ENCODE measurements at regions not wholly inside any gene's neighbourhood (a gene's known extent, or its start where the extent isn't known, plus 50 kb on each side); places are given as distances from the start of the nearest gene placed in this dataset.

- intact Hi-C loops (cut with micrococcal nuclease): no loop called here
- TF ChIP-seq CTCF (IDR thresholded peaks at IDR 0.05; ENCODE audit: unreplicated experiment): no peak
- CTCF ChIA-PET: no interaction called here
- DNase-seq (ENCODE audit: unreplicated experiment): no peak
- Mint-ChIP-seq H3K36me3 (ENCODE audit: insufficient read depth, unreplicated experiment) (no peaks in the 10 kb centered on the region), H3K4me1 (ENCODE audit: insufficient read depth, unreplicated experiment) (no peaks in the 10 kb centered on the region), H3K4me3 (ENCODE audit: unreplicated experiment) (no peak overlapping the region), H3K9me3 (ENCODE audit: unreplicated experiment) (peaks cover 12% of the 10 kb centered on the region), H3K27ac (ENCODE audit: low read depth, unreplicated experiment) (no peak overlapping the region), H3K27me3 (ENCODE audit: insufficient read depth, unreplicated experiment) (no peaks in the 10 kb centered on the region)
- BruUV-seq (replicated peaks): no TSS peak
- POLR2A ChIA-PET: no interaction called here
Observed at GRCh38 chrX:872090-872489, 241.5 kb downstream of the SHOX start.

GRCh38 chrX:871626-872025 lies 241.0 kb downstream of the SHOX start:
- no peaks in the 10 kb centered on the region for H3K27me3 Mint-ChIP-seq (ENCODE audit: insufficient read depth, unreplicated experiment)
- H3K27ac Mint-ChIP-seq (ENCODE audit: low read depth, unreplicated experiment): no peak overlapping the region
- no peak for TF ChIP-seq CTCF (IDR thresholded peaks at IDR 0.05; ENCODE audit: unreplicated experiment)
- POLR2A ChIA-PET: no interaction called here
- no peaks in the 10 kb centered on the region for H3K36me3 Mint-ChIP-seq (ENCODE audit: insufficient read depth, unreplicated experiment)
- BruUV-seq (replicated peaks): no TSS peak
- no peak for DNase-seq (ENCODE audit: unreplicated experiment)
- H3K4me1 Mint-ChIP-seq (ENCODE audit: insufficient read depth, unreplicated experiment): no peaks in the 10 kb centered on the region
- H3K9me3 Mint-ChIP-seq (ENCODE audit: unreplicated experiment): peaks cover 8% of the 10 kb centered on the region
- H3K4me3 Mint-ChIP-seq (ENCODE audit: unreplicated experiment): no peak overlapping the region
- intact Hi-C loops (cut with micrococcal nuclease): no loop called here
- CTCF ChIA-PET: no interaction called here

GRCh38 chrX:867966-868647 lies 237.5 kb downstream of the SHOX start:
- Mint-ChIP-seq H3K36me3 (ENCODE audit: insufficient read depth, unreplicated experiment) (no peaks in the 10 kb centered on the region), H3K4me1 (ENCODE audit: insufficient read depth, unreplicated experiment) (no peaks in the 10 kb centered on the region)
- POLR2A ChIA-PET: no interaction called here

GRCh38 chrX:867502-867901 lies 236.9 kb downstream of the SHOX start:
- CTCF ChIA-PET: no interaction called here
- H3K27me3 Mint-ChIP-seq (ENCODE audit: insufficient read depth, unreplicated experiment): no peaks in the 10 kb centered on the region
- no peak for TF ChIP-seq CTCF (IDR thresholded peaks at IDR 0.05; ENCODE audit: unreplicated experiment)
- POLR2A ChIA-PET: no interaction called here
- BruUV-seq (replicated peaks): no TSS peak
- H3K36me3 Mint-ChIP-seq (ENCODE audit: insufficient read depth, unreplicated experiment): no peaks in the 10 kb centered on the region
- H3K27ac Mint-ChIP-seq (ENCODE audit: low read depth, unreplicated experiment): no peak overlapping the region
- peaks cover 8% of the 10 kb centered on the region for H3K9me3 Mint-ChIP-seq (ENCODE audit: unreplicated experiment)
- no peaks in the 10 kb centered on the region for H3K4me1 Mint-ChIP-seq (ENCODE audit: insufficient read depth, unreplicated experiment)
- intact Hi-C loops (cut with micrococcal nuclease): no loop called here
- no peak for DNase-seq (ENCODE audit: unreplicated experiment)
- H3K4me3 Mint-ChIP-seq (ENCODE audit: unreplicated experiment): no peak overlapping the region

More at GRCh38 chrX:867966-868647, 237.5 kb downstream of the SHOX start:
- TF ChIP-seq CTCF (IDR thresholded peaks at IDR 0.05; ENCODE audit: unreplicated experiment): no peak
- H3K27ac Mint-ChIP-seq (ENCODE audit: low read depth, unreplicated experiment): no peak overlapping the region
- H3K9me3 Mint-ChIP-seq (ENCODE audit: unreplicated experiment): peaks cover 8% of the 10 kb centered on the region
- no TSS peak for BruUV-seq (replicated peaks)
- H3K4me3 Mint-ChIP-seq (ENCODE audit: unreplicated experiment): no peak overlapping the region
- intact Hi-C loops (cut with micrococcal nuclease): no loop called here
- CTCF ChIA-PET: no interaction called here
- no peak for DNase-seq (ENCODE audit: unreplicated experiment)
- no peaks in the 10 kb centered on the region for H3K27me3 Mint-ChIP-seq (ENCODE audit: insufficient read depth, unreplicated experiment)
